Activated naive CD8-positive, alpha-beta T cell treated with anti-CD3 and anti-CD28 coated beads, Interleukin-2, amount 50 U/mL, for 24 hours (primary cell): ENCODE measurements at regions not wholly inside any gene's neighbourhood (a gene's known extent, or its start where the extent isn't known, plus 50 kb on each side); places are given as distances from the start of the nearest gene placed in this dataset.
A peak's percentile ranks its signal among the peaks of the same experiment; 100 is the strongest.
"Not testable (repeated sequence)": the region's sequence is repeated elsewhere in the genome, so short reads cannot be mapped to it uniquely, and the experiment has no call there.

ENCODE experiments used
- ATAC-seq: fragments of 150-1000 bp; cut with Tn5 transposase; one replicate; pipeline ENCODE4 v1.10.0; 2021
- DNase-seq: peaks from one replicate; pipeline ENCODE4 v3.0.0; 2021
- H3K27ac Mint-ChIP-seq: one replicate; pipeline ENCODE4 v1.8.0; 2021; ENCODE audit warnings: mild to moderate bottlenecking, mixed read lengths
- H3K27me3 Mint-ChIP-seq: one replicate; pipeline ENCODE4 v1.8.0; 2021; ENCODE audit warnings: mixed read lengths
- H3K36me3 Mint-ChIP-seq: one replicate; pipeline ENCODE4 v1.8.0; 2021; ENCODE audit warnings: low read depth, mixed read lengths
- H3K4me1 Mint-ChIP-seq: one replicate; pipeline ENCODE4 v1.8.0; 2021; ENCODE audit warnings: mixed read lengths
- H3K4me3 Mint-ChIP-seq: one replicate; pipeline ENCODE4 v1.8.0; 2021; ENCODE audit warnings: mild to moderate bottlenecking, moderate library complexity, mixed read lengths
- H3K9me3 Mint-ChIP-seq: one replicate; pipeline ENCODE4 v1.8.0; 2021; ENCODE audit warnings: mixed read lengths

DNA sequence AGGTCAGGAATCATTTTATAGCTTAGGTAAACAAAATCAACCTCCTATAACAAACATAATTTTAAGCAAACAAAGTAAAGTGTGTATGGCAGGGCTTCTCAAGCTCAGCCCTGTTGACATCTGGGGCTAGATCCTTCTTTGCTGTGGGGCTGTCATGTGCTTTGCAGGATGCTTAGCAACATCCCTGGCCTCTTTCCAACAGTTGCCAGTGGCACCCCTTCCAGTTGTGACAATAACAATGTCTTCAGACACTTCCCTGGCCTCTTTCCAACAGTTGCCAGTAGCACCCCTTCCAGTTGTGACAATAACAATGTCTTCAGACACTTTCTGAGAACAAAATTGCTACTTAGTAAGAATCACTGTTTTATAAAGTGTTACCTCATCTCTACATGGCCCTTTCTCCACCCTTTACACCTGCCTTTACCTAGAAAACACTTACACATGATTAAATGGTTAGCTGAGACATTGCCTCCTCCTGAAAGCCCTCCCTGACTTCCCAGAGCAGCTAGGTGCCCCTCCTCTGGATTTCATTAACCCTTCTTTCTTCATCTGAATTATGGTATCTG is 194.0 kb upstream of the LMCD1 start:
- Mint-ChIP-seq H3K9me3 (peaks cover 10% of the 10 kb centered on the region), H3K4me3 (no peak overlapping the region), H3K4me1 (no peaks in the 10 kb centered on the region), H3K27ac (no peak overlapping the region), H3K36me3 (no peaks in the 10 kb centered on the region), H3K27me3 (no peaks in the 10 kb centered on the region)
- DNase-seq (no peak), ATAC-seq (no peak)

DNA sequence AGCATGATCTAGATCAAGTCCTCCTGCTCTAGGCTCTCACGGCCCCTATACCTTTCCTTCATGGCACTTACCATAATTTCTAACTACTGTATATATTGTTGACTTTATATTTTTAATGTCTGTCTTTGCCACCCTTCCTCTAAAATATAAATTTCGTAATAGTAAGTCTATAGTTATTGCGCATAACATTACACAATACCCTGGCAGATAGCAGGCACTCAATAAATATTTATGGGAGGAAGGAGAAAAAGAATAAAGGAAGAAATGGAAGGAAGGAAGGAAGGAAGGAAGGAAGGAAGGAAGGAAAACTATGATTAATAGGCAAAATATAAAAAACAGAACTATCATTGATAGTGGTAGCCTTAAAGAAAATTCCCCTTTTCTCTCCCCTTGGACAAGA is 190.3 kb upstream of the LMCD1 start:
- no peaks in the 10 kb centered on the region for H3K36me3 Mint-ChIP-seq
- no peak for ATAC-seq
- peaks cover 10% of the 10 kb centered on the region for H3K9me3 Mint-ChIP-seq

DNA sequence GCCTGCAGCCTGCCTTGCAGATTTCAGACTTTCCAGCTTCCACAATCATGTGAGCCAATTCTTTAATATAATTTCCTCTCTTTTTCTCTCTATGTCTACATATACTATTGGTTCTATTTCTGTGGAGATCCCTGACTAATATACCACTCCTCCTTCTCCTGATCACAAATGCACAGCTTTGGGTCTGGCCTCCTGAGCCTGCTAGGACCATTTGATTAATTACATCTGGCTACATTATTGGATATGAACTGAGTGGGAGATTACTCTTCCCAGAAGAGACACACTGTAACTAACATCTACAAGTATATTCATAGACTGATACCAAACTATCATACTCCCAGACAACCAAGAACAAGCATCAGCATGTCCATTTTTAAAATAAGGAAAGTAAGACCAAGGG is 188.9 kb upstream of the LMCD1 start:
- ATAC-seq: no peak
- no peak for DNase-seq
- Mint-ChIP-seq H3K36me3 (no peaks in the 10 kb centered on the region), H3K4me3 (no peak overlapping the region), H3K27me3 (no peaks in the 10 kb centered on the region), H3K4me1 (no peaks in the 10 kb centered on the region), H3K27ac (no peak overlapping the region), H3K9me3 (peaks cover 10% of the 10 kb centered on the region)

More for the DNA sequence above, 190.3 kb upstream of the LMCD1 start:
- H3K27me3 Mint-ChIP-seq: no peaks in the 10 kb centered on the region
- H3K4me1 Mint-ChIP-seq: no peaks in the 10 kb centered on the region
- no peak overlapping the region for H3K27ac Mint-ChIP-seq
- no peak overlapping the region for H3K4me3 Mint-ChIP-seq
- DNase-seq: no peak

DNA sequence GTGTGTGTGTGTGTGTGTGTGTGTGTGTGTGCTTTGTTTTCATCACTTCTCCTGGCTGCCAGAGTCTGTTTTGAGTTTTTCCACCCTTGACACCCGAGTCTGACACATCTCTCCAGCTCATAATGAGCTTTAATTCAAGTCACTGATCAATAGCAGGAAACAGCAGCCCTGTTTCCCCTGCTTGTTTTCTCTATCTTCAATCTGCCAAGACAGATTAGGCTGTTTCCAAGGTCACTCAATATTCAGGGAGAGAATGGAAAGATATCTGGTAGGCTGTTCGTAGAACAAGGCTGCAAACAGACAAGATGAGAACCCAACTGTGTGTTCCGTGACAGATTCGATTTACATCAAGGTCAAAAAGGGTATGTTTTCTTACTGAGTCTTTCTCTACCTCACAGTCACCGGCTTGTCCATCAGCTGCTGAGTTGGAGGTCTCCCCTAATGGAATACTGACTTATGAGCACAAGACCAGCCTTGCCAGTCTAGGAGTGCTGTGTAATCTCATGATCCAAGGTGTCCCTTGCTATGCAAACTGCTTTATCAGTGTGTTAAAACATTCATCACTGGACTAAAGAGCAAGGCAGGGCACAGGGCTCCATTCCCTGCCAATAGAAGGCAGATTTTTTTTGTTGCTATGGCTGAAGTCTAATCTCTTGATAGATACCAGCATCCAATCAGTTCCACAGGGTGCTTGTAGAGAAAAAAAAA is 187.9 kb upstream of the LMCD1 start:
- Mint-ChIP-seq H3K27ac (no peak overlapping the region), H3K36me3 (no peaks in the 10 kb centered on the region), H3K4me1 (no peaks in the 10 kb centered on the region), H3K4me3 (no peak overlapping the region), H3K9me3 (peaks cover 10% of the 10 kb centered on the region), H3K27me3 (no peaks in the 10 kb centered on the region)
- DNase-seq: no peak
- no peak for ATAC-seq

DNA sequence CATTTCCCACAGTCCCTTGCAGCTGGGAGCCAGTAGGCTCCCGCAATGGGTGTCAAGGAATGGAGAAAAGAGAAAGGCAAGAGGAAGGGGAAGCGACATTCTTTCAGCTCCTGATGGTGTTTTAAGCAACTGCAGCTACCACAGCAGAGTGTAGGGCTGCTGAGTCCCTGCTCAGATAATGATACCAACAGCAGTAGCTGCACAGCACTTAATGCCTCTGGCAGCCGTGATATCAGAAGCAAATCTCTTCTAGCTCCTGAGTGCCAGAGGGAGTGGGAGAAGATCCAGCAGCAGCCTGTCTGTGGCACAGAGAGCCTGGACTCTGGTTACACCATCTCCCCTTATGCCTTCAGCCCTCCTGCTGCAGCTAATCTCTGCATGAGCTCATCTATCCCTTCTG is 186.1 kb upstream of the LMCD1 start:
- not testable (repeated sequence) for H3K4me3 Mint-ChIP-seq, H3K9me3 Mint-ChIP-seq, H3K36me3 Mint-ChIP-seq, ATAC-seq, H3K27me3 Mint-ChIP-seq, H3K27ac Mint-ChIP-seq, DNase-seq, H3K4me1 Mint-ChIP-seq

DNA sequence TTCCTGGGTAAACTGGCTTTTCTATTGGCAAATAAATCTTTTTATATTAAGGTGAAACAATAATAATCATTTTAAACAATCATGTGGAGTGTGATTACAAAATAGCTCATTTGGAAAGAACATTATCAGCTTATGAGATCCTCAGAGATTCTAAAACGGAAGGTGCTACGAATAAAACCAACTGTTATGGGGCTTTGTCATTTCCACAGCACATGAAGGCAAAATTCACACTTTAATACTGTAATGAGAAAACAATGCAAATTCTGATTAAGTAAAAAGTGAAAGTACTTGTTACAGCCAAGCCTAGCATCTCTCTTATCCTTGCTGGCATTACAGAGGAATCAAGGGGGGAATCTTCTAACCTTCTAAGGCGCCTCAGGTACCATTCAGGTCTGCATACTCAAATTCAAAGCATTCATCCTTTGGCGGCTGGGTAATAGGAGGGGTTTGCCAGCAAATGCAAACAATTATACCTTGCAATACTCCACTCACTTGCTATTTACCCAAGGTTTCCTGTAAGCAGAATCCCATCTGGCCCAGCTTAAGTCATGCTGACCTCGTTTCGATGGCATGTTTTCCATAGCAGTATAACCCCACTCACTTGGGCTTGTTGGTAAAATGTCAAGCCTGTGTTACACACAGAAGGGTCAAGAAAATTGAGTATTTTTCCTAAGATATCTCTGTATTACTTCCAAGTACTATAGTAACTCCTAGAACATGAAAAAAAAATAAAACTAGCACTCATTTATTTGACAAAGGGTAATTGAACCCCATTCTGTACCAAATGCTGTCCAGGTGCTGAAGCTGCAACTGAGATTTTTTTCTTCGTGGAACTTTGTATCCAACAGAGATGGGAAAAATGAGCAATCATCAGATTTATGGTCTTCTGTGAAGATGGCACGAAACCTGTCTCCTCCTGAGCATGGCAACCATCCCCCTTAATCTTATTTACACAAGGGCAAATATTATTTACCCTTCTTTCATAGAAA is 183.7 kb upstream of the LMCD1 start:
- Mint-ChIP-seq H3K36me3 (no peaks in the 10 kb centered on the region), H3K4me1 (no peaks in the 10 kb centered on the region), H3K27me3 (no peaks in the 10 kb centered on the region), H3K27ac (no peak overlapping the region), H3K4me3 (no peak overlapping the region), H3K9me3 (no peaks in the 10 kb centered on the region)
- no peak for DNase-seq
- no peak for ATAC-seq

DNA sequence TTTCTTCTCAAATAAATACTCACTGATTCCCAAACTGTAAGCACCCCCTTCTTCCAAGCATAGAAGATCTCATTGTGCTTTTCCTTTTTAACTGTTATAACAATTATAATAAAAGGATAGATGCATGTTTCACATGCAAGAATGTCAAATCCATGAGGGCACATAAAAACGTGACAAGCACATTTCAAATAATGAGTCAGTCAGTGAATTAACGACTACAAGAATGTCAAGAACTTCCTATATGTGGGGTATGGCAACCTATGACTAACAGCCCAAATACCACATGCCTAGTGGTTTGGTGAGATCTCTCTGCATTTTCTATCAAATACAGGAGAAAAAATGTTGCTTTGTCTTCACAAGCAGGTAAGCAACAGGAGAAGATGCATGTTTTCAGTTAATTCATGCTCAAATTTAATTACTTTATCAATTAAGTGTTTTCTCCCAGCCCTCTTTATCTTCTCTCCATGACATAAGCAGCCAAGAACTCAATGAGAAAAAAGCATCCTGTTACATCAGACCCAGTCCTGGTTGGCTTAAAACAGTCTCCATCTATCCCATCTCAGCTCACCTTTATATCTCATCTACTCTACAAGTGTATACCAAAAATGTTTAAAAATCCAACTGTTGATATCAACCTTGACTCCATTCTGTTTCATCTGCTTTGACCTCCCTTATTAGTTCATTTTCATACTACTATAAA is 181.5 kb upstream of the LMCD1 start:
- no peak for DNase-seq

DNA sequence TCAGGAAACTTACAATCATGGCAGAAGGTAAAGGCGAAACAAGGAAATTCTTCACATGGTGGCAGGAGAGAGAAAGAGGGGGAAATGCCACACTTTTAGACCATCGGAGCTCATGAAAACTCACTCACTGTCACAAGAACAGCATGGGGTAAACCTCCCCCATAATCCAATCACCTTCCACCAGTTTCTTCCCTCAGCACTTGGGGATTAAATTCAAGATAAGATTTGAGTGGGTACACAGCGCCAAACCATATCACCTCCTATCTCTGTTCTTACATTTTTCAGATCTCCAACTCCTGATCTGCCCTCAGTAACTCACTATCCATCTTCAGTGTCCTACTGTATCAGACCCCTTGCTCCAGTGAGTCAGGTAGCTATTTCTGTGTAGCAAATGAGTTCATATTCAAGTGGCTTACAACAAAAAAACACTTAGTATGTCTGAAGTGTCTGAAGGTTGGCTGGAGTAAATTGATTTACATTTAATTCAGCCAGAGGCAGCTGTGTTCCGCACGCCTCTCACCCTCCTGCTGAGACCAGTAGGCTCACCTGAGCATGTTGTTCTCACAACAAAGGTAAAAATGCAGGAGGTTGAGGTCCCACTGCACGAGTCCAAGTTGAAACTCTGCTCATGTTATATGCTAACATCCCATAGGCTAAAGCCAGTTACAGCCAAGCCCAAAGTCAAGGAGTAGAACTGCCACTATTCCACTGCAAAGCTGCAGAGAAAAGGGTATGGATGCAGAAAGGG is 180.7 kb upstream of the LMCD1 start:
- Mint-ChIP-seq H3K36me3 (no peaks in the 10 kb centered on the region), H3K4me3 (no peak overlapping the region), H3K27me3 (no peaks in the 10 kb centered on the region), H3K4me1 (no peaks in the 10 kb centered on the region), H3K27ac (no peak overlapping the region), H3K9me3 (no peaks in the 10 kb centered on the region)
- DNase-seq: no peak
- ATAC-seq: no peak

More for the DNA sequence above, 181.5 kb upstream of the LMCD1 start:
- H3K4me3 Mint-ChIP-seq: no peak overlapping the region
- peak; percentile 76 for ATAC-seq
- H3K27ac Mint-ChIP-seq: no peak overlapping the region
- H3K27me3 Mint-ChIP-seq: no peaks in the 10 kb centered on the region
- H3K36me3 Mint-ChIP-seq: no peaks in the 10 kb centered on the region
- H3K4me1 Mint-ChIP-seq: no peaks in the 10 kb centered on the region
- no peaks in the 10 kb centered on the region for H3K9me3 Mint-ChIP-seq

DNA sequence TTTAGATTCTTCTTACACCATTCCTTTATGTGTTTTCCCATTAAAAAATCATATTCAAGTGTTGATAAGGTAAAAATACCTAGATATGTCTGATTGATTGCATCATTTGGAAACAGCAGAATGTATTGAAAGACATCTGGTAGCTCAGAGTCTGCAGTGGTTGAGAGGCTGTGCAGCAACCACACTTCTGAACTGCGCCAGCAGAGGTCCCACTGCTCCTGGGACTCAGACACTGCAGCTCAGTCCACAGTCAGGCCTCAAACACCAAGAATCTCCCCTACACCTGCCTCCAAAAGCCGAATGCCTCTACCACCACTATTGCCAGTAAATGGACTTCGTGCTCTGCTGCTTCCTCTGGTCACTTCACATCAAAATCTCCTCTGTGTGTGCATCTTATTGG is 176.9 kb upstream of the LMCD1 start:
- Mint-ChIP-seq H3K27ac (no peak overlapping the region), H3K4me3 (no peak overlapping the region), H3K27me3 (no peaks in the 10 kb centered on the region), H3K4me1 (peaks cover 20% of the 10 kb centered on the region), H3K36me3 (no peaks in the 10 kb centered on the region), H3K9me3 (no peaks in the 10 kb centered on the region)
- peak; percentile 40 for DNase-seq
- ATAC-seq: peak; percentile 50

DNA sequence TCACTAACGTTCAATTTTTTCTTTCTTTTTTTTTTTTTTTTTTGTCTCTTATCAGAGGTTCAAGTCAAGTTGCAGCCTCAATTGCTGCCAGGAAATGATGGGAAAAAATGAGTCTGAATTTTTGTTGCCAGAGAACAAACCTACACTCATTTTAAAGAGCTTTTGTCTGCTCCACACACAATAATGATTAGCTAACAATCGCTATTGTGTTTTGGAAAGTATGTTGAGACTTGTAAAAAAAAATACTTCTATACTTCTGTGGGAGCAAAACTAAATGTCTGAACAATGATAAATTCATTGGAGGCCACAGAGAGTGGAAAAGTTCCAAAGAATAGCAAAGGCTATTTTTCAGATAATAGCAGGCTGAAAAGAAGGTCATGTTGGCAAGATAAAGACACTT is 176.3 kb upstream of the LMCD1 start:
- no peak overlapping the region for H3K4me3 Mint-ChIP-seq
- ATAC-seq (no peak), DNase-seq (no peak)
- H3K27me3 Mint-ChIP-seq: no peaks in the 10 kb centered on the region
- H3K27ac Mint-ChIP-seq: no peak overlapping the region
- peaks cover 23% of the 10 kb centered on the region for H3K4me1 Mint-ChIP-seq
- H3K36me3 Mint-ChIP-seq: no peaks in the 10 kb centered on the region
- no peaks in the 10 kb centered on the region for H3K9me3 Mint-ChIP-seq

DNA sequence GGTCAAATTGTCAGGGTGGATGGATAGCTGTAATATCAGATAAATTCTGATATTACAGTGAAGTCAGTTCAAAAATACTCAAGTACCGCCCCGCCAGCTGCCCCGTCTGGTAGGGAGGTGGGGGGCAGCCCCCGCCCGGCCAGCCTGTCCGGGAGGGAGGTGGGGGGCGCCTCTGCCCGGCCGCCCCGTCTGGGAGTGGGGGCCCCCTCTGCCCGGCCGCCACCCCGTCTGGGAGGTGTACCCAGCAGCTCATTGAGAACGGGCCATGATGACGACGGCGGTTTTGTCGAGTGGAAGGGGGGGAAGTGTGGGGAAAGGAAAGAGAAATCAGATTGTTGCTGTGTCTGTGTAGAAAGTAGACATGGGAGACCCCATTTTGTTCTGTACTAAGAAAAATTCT is 175.8 kb upstream of the LMCD1 start:
- H3K27ac Mint-ChIP-seq, H3K27me3 Mint-ChIP-seq, H3K9me3 Mint-ChIP-seq, ATAC-seq, H3K36me3 Mint-ChIP-seq, DNase-seq, H3K4me3 Mint-ChIP-seq: not testable (repeated sequence)
- H3K4me1 Mint-ChIP-seq: peaks cover 23% of the 10 kb centered on the region

DNA sequence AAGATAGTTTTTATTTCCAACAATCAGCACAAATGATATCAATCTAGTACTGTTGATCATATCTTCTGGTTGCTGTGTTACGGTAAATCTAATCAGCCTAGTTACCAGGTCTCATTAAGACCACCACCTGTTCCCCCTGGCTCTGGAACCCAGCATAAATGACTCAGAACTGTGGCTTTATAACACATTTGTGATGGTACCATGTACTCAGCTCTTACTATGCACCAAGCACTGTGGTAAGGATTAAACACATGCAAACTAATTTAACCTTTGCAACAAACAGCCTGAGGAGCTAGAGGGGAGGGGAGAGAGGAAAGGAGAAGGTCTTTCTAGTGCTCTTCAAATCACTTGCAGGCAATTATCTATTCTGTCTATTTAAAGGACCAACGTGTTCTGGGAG is 173.9 kb upstream of the LMCD1 start:
- ATAC-seq (peak; percentile 68), DNase-seq (no peak)
- peaks cover 23% of the 10 kb centered on the region for H3K4me1 Mint-ChIP-seq
- no peak overlapping the region for H3K4me3 Mint-ChIP-seq
- H3K27ac Mint-ChIP-seq: no peak overlapping the region
- H3K9me3 Mint-ChIP-seq: peaks cover 4% of the 10 kb centered on the region
- no peaks in the 10 kb centered on the region for H3K27me3 Mint-ChIP-seq
- no peaks in the 10 kb centered on the region for H3K36me3 Mint-ChIP-seq

DNA sequence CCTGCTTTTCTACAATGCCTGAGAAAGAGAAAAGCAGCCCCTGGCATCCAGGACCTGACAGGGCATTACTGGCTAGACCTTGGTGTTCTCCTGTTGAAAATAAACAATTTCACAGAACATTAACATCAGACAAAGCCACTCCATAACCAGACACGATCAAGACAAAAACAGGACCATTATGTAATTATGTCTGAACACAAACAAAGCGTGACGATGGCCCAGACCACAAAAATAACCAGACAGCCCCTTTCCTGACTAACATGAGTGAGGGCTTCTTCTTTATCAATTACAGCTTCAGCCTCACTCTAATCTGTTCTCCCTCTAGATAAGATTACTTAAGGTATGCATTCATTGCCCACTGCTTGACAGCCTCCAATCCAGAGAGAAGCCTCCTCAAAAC is 172.7 kb upstream of the LMCD1 start:
- peaks cover 23% of the 10 kb centered on the region for H3K4me1 Mint-ChIP-seq
- no peaks in the 10 kb centered on the region for H3K27me3 Mint-ChIP-seq
- no peak overlapping the region for H3K27ac Mint-ChIP-seq
- H3K36me3 Mint-ChIP-seq: no peaks in the 10 kb centered on the region
- no peak for ATAC-seq
- peaks cover 5% of the 10 kb centered on the region for H3K9me3 Mint-ChIP-seq
- DNase-seq: no peak
- no peak overlapping the region for H3K4me3 Mint-ChIP-seq

DNA sequence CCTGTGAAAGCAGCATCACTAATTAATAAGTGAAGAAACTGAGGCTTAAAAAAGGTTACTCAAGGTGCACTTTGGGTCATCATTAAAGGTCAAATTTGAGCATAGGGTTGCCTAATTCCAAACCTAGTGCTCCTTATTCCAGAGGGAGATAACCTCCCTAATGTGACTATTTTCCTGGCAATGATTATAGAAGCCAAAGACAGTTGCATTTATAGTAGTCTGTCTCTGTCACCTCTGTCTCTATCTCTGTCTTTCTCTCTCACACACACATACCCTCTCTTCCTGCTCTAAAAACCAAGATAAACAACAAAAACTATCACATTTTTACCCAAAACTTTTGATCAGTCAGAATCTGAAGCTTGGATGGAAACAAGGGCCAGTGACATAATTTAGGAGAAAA is 172.0 kb upstream of the LMCD1 start:
- no peak for DNase-seq
- H3K9me3 Mint-ChIP-seq: peaks cover 5% of the 10 kb centered on the region
- no peak overlapping the region for H3K27ac Mint-ChIP-seq
- H3K27me3 Mint-ChIP-seq: no peaks in the 10 kb centered on the region
- ATAC-seq: no peak
- no peaks in the 10 kb centered on the region for H3K36me3 Mint-ChIP-seq
- H3K4me1 Mint-ChIP-seq: peaks cover 23% of the 10 kb centered on the region
- H3K4me3 Mint-ChIP-seq: no peak overlapping the region
